H9 (cell line): ENCODE measurements at regions not wholly inside any gene's neighbourhood (a gene's known extent, or its start where the extent isn't known, plus 50 kb on each side); places are given as distances from the start of the nearest gene placed in this dataset.

Source experiments
- DNase-seq: peaks from one replicate; pipeline ENCODE4 v3.0.0-alpha.2; 2017
- H2AFZ ChIP-seq: one replicate; pipeline ENCODE4 v1.6.1; 2013; ENCODE audit warnings: mild to moderate bottlenecking, low read length, control low read depth, moderate library complexity
- H2AK5ac ChIP-seq: 2 replicates; pipeline ENCODE4 v1.6.1; 2013; ENCODE audit warnings: low read length, control low read depth, mixed read lengths; ENCODE audit not compliant: insufficient read length
- H2BK120ac ChIP-seq: one replicate; pipeline ENCODE4 v1.6.1; 2013; ENCODE audit warnings: low read depth, mild to moderate bottlenecking, low read length, control low read depth, inconsistent platforms; ENCODE audit not compliant: poor library complexity, severe bottlenecking
- H2BK12ac ChIP-seq: 2 replicates; pipeline ENCODE4 v1.6.1; 2013; ENCODE audit warnings: low read length, control low read depth, mixed read lengths, low read depth; ENCODE audit not compliant: insufficient read length
- H2BK15ac ChIP-seq: 2 replicates; pipeline ENCODE4 v1.6.1; 2013; ENCODE audit warnings: low read depth, low read length, control low read depth
- H2BK20ac ChIP-seq: one replicate; pipeline ENCODE4 v1.6.1; 2013; ENCODE audit warnings: low read depth, mild to moderate bottlenecking, low read length, control low read depth, inconsistent platforms; ENCODE audit not compliant: poor library complexity, severe bottlenecking
- H2BK5ac ChIP-seq: 2 replicates; pipeline ENCODE4 v1.6.1; 2013; ENCODE audit warnings: low read length, control low read depth, mixed read lengths; ENCODE audit not compliant: insufficient read length
- H3K14ac ChIP-seq: 2 replicates; pipeline ENCODE4 v1.6.1; 2013; ENCODE audit warnings: low read length, control low read depth; ENCODE audit not compliant: insufficient read depth
- H3K18ac ChIP-seq: 2 replicates; pipeline ENCODE4 v1.6.1; 2013; ENCODE audit warnings: low read depth, mild to moderate bottlenecking, mixed read lengths, low read length, control low read depth; ENCODE audit not compliant: insufficient read length
- H3K23ac ChIP-seq: 2 replicates; pipeline ENCODE4 v1.6.1; 2013; ENCODE audit warnings: low read length, control low read depth, mixed read lengths, low read depth; ENCODE audit not compliant: insufficient read length
- H3K23me2 ChIP-seq: 2 replicates; pipeline ENCODE4 v1.6.1; 2013; ENCODE audit warnings: low read depth, mild to moderate bottlenecking, mixed read lengths, low read length, control low read depth; ENCODE audit not compliant: insufficient read length, poor library complexity, severe bottlenecking
- H3K27ac ChIP-seq: 2 replicates; pipeline ENCODE4 v1.5.1; 2013; ENCODE audit warnings: low read length, control low read depth, mixed read lengths, low read depth; ENCODE audit not compliant: insufficient read length
- H3K27me3 ChIP-seq: 2 replicates; pipeline ENCODE4 v1.6.1; 2013; ENCODE audit warnings: low read length, control low read depth, inconsistent platforms; ENCODE audit not compliant: insufficient read depth
- H3K4ac ChIP-seq: 2 replicates; pipeline ENCODE4 v1.6.1; 2013; ENCODE audit warnings: low read depth, mild to moderate bottlenecking, control low read depth, inconsistent platforms, low read length, moderate library complexity
- H3K4me1 ChIP-seq: 2 replicates; pipeline ENCODE4 v1.6.1; 2013; ENCODE audit warnings: low read length, control low read depth, inconsistent platforms; ENCODE audit not compliant: insufficient read depth
- H3K4me2 ChIP-seq: 2 replicates; pipeline ENCODE4 v1.6.1; 2013; ENCODE audit warnings: low read length, control low read depth, mixed read lengths; ENCODE audit not compliant: insufficient read length, insufficient read depth
- H3K56ac ChIP-seq: 2 replicates; pipeline ENCODE4 v1.6.1; 2013; ENCODE audit warnings: low read depth, mild to moderate bottlenecking, mixed read lengths, low read length, control low read depth; ENCODE audit not compliant: insufficient read length
- H3K79me1 ChIP-seq: 2 replicates; pipeline ENCODE4 v1.6.1; 2013; ENCODE audit warnings: low read depth, mild to moderate bottlenecking, moderate library complexity, low read length, control low read depth, inconsistent platforms; ENCODE audit not compliant: insufficient read depth, poor library complexity, severe bottlenecking
- H3K79me2 ChIP-seq: 2 replicates; pipeline ENCODE4 v1.6.1; 2013; ENCODE audit warnings: low read length, control low read depth, inconsistent platforms; ENCODE audit not compliant: insufficient read depth
- H3K9ac ChIP-seq: 2 replicates; pipeline ENCODE4 v1.6.1; 2013; ENCODE audit warnings: low read length, control low read depth, mixed read lengths; ENCODE audit not compliant: insufficient read length; ENCODE audit errors: extremely low read depth
- H3K9me3 ChIP-seq: one replicate; pipeline ENCODE4 v1.6.1; 2013; ENCODE audit warnings: low read depth, low read length, inconsistent platforms; ENCODE audit not compliant: control insufficient read depth
- H3T11ph ChIP-seq: one replicate; pipeline ENCODE4 v1.6.1; 2013; ENCODE audit warnings: mild to moderate bottlenecking, low read length, control low read depth, inconsistent platforms
- H4K20me1 ChIP-seq: one replicate; pipeline ENCODE4 v1.6.1; 2013; ENCODE audit not compliant: control insufficient read depth, insufficient read length, insufficient read depth
- H4K5ac ChIP-seq: 2 replicates; pipeline ENCODE4 v1.6.1; 2013; ENCODE audit warnings: low read depth, mild to moderate bottlenecking, mixed read lengths, low read length, control low read depth; ENCODE audit not compliant: insufficient read length
- H4K8ac ChIP-seq: replicated peaks from 2 replicates; pipeline ENCODE4 v1.6.1; 2013; ENCODE audit warnings: low read length, control low read depth, mixed read lengths, low read depth; ENCODE audit not compliant: insufficient read length
- H4K91ac ChIP-seq: 2 replicates; pipeline ENCODE4 v1.6.1; 2013; ENCODE audit warnings: low read depth, mild to moderate bottlenecking, moderate library complexity, mixed read lengths, low read length, control low read depth; ENCODE audit not compliant: insufficient read length
- H3K27ac Mint-ChIP-seq, 3 experiments: 2 replicates in 2 of 3; 3 replicates in 1 of 3; pipeline ENCODE4 v1.8.0; 2020 to 2021; ENCODE audit warnings: mixed read lengths in 3 of 3, mild to moderate bottlenecking in 1 of 3, moderate library complexity in 1 of 3
- H3K27me3 Mint-ChIP-seq: 2 replicates; pipeline ENCODE4 v1.8.0; 2021; ENCODE audit warnings: low read depth, mild to moderate bottlenecking, moderate library complexity, mixed read lengths
- H3K36me3 Mint-ChIP-seq, 3 experiments: 2 replicates in 2 of 3; 3 replicates in 1 of 3; pipeline ENCODE4 v1.8.0; 2020 to 2021; ENCODE audit warnings: low read depth in 3 of 3, mixed read lengths in 3 of 3; ENCODE audit not compliant: insufficient read depth in 1 of 3
- H3K4me1 Mint-ChIP-seq, 2 experiments: 2 replicates each; pipeline ENCODE4 v1.8.0; 2020; ENCODE audit warnings: mixed read lengths in 2 of 2
- H3K4me3 Mint-ChIP-seq, 2 experiments: 2 replicates in 1 of 2; 3 replicates in 1 of 2; pipeline ENCODE4 v1.8.0; 2020 to 2021; ENCODE audit warnings: mild to moderate bottlenecking in 2 of 2, mixed read lengths in 2 of 2, moderate library complexity in 1 of 2
- H3K9me3 Mint-ChIP-seq, 2 experiments: 2 replicates in 1 of 2; 3 replicates in 1 of 2; pipeline ENCODE4 v1.8.0; 2020; ENCODE audit warnings: mild to moderate bottlenecking in 2 of 2, mixed read lengths in 2 of 2, moderate library complexity in 1 of 2
- WGBS: extraction: QIAGEN DNeasy Blood & Tissue Kit; methylation state at CpG from one replicate; pipeline ENCODE4 v1.1.7; 2013; ENCODE audit warnings: missing lambda C conversion rate, low lambda C conversion rate, mixed read lengths; ENCODE audit not compliant: insufficient read length; ENCODE audit errors: extremely low coverage; 5-methylcytosine and 5-hydroxymethylcytosine counted together
- TF ChIP-seq, protein P1 (sequence below): fragments of 200-600 bp; sonication (generic); conservative IDR thresholded peaks from 3 replicates; pipeline ENCODE4 v1.8.0; 2021; ENCODE audit warnings: antibody characterized with exemption, mild to moderate bottlenecking

DNA sequence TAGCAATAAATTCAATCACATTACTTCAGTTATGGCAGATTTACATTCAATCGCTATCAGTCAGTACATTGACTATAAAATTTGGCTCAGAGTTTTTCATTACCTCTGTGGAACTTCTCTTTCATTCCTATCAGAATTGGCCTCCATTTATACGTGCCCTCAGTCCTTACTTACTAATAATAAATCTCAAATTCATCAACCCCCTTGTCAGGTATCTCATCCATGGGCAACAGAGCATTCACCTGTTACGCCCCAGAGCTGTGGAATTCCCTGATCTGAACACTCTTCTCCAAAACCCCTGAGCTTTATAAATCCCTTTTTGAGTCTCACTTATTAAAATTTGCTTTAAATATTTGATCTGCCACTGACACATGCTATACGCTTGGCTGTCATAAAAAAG, 492.9 kb downstream of the GBE1 start:
- Histone ChIP-seq H4K20me1 (no peaks in the 10 kb centered on the region), H2BK20ac (no peak overlapping the region), H3K9ac (no peak overlapping the region), H2AFZ (no peak overlapping the region), H2BK120ac (no peak overlapping the region), H3K56ac (no peak overlapping the region), H4K91ac (no peak overlapping the region), H3K23me2 (no peaks in the 10 kb centered on the region), H3T11ph (no peak overlapping the region), H3K4me1 (no peaks in the 10 kb centered on the region), H3K79me2 (no peaks in the 10 kb centered on the region), H2BK12ac (no peak overlapping the region), H3K79me1 (no peaks in the 10 kb centered on the region), H2AK5ac (no peak overlapping the region), H2BK15ac (no peak overlapping the region), H3K23ac (no peak overlapping the region), H4K8ac (no peak overlapping the region), H3K27me3 (no peaks in the 10 kb centered on the region), H3K18ac (no peak overlapping the region), H3K14ac (no peak overlapping the region), H2BK5ac (no peak overlapping the region), H3K4ac (no peak overlapping the region), H3K9me3 (no peaks in the 10 kb centered on the region), H3K27ac (no peak overlapping the region), H3K4me2 (no peak overlapping the region), H4K5ac (no peak overlapping the region)
- no peak overlapping the region for H3K27ac Mint-ChIP-seq
- no peak overlapping the region for H3K4me3 Mint-ChIP-seq
- H3K27me3 Mint-ChIP-seq = no peaks in the 10 kb centered on the region
- no peaks in the 10 kb centered on the region for H3K36me3 Mint-ChIP-seq
- H3K4me1 Mint-ChIP-seq = peaks cover 0 to 4% of the 10 kb centered on the region in 2 experiments; a peak in 1 of 4 replicates
- TF ChIP-seq, protein P1, sequence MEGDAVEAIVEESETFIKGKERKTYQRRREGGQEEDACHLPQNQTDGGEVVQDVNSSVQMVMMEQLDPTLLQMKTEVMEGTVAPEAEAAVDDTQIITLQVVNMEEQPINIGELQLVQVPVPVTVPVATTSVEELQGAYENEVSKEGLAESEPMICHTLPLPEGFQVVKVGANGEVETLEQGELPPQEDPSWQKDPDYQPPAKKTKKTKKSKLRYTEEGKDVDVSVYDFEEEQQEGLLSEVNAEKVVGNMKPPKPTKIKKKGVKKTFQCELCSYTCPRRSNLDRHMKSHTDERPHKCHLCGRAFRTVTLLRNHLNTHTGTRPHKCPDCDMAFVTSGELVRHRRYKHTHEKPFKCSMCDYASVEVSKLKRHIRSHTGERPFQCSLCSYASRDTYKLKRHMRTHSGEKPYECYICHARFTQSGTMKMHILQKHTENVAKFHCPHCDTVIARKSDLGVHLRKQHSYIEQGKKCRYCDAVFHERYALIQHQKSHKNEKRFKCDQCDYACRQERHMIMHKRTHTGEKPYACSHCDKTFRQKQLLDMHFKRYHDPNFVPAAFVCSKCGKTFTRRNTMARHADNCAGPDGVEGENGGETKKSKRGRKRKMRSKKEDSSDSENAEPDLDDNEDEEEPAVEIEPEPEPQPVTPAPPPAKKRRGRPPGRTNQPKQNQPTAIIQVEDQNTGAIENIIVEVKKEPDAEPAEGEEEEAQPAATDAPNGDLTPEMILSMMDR = no peak
- DNase-seq = no peak
- no peaks in the 10 kb centered on the region for H3K9me3 Mint-ChIP-seq
- WGBS = no CpG with 5 or more reads among the region's 4 CpGs
